ENCODE measurements at regions not wholly inside any gene's neighbourhood (a gene's known extent, or its start where the extent isn't known, plus 50 kb on each side); places are given as distances from the start of the nearest gene placed in this dataset.
A peak's percentile ranks its signal among the peaks of the same experiment; 100 is the strongest.

DNA sequence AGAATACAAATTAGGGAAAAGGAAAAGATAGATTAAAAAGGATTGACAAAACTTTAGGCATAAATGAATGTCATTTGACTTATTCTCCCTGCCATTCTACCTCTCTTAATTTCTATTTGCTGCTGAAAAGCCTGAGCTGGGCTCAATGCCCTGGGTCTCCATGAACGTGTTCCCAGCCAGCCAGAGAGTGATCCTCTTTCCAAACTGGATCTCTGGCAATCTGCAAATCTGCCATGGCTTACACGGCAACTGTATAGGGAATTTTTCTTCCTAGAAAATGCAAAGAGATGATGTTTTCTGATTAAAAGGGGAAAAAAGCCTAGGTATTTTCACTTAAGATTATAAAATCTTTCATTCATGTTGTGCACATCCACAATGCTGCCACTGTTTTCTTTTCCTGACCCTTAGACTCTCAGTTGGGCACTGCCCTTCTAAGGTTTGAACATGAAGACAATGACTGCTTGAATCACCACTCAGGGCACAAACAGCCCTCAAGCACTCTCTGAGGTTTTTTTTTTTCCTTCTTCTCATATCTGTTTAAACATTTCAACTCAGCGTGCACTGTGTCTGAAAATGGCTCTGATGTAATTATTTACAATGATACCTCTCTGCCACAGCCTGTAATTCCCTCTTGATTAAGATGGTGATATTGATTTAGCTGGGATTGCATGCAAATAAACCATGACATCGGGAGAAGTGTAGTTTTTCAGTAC, 60.3 kb downstream of the DACT1 start:
- TF ChIP-seq, protein P1, sequence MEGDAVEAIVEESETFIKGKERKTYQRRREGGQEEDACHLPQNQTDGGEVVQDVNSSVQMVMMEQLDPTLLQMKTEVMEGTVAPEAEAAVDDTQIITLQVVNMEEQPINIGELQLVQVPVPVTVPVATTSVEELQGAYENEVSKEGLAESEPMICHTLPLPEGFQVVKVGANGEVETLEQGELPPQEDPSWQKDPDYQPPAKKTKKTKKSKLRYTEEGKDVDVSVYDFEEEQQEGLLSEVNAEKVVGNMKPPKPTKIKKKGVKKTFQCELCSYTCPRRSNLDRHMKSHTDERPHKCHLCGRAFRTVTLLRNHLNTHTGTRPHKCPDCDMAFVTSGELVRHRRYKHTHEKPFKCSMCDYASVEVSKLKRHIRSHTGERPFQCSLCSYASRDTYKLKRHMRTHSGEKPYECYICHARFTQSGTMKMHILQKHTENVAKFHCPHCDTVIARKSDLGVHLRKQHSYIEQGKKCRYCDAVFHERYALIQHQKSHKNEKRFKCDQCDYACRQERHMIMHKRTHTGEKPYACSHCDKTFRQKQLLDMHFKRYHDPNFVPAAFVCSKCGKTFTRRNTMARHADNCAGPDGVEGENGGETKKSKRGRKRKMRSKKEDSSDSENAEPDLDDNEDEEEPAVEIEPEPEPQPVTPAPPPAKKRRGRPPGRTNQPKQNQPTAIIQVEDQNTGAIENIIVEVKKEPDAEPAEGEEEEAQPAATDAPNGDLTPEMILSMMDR (IDR thresholded peaks at IDR 0.05), result peak in 1 of 6 experiments; percentile 14
- no peak for TF ChIP-seq POLR2A (IDR thresholded peaks at IDR 0.05)
- H3K9me3 ChIP-seq, result no peaks in the 10 kb centered on the region
- DNase-seq, result no peak
- no peaks in the 10 kb centered on the region for H3K36me3 ChIP-seq
- H3K4me3 ChIP-seq, result no peak overlapping the region
- peak overlapping the region in 2 of 4 donors; percentile 14 to 41 for H3K27ac ChIP-seq
- no peaks in the 10 kb centered on the region for H3K4me1 ChIP-seq
- no peaks in the 10 kb centered on the region for H3K27me3 ChIP-seq

GRCh38 chr14:58699681-58700205, 62.0 kb downstream of the DACT1 start:
- Histone ChIP-seq H3K36me3 (no peaks in the 10 kb centered on the region), H3K4me3 (no peak overlapping the region), H3K27ac (no peak overlapping the region), H3K27me3 (no peaks in the 10 kb centered on the region), H3K4me1 (no peaks in the 10 kb centered on the region), H3K9me3 (no peaks in the 10 kb centered on the region)
- no peak for DNase-seq
- TF ChIP-seq, protein P1 (IDR thresholded peaks at IDR 0.05), result no peak
- no peak for TF ChIP-seq POLR2A (IDR thresholded peaks at IDR 0.05)

- TF ChIP-seq, protein P1 (IDR thresholded peaks at IDR 0.05), result no peak
- TF ChIP-seq POLR2A (IDR thresholded peaks at IDR 0.05), result no peak
- H3K4me1 ChIP-seq, result no peaks in the 10 kb centered on the region
- DNase-seq, result no peak
- H3K4me3 ChIP-seq, result no peak overlapping the region
- no peak overlapping the region for H3K27ac ChIP-seq
- no peaks in the 10 kb centered on the region for H3K27me3 ChIP-seq
- H3K36me3 ChIP-seq, result no peaks in the 10 kb centered on the region
- no peaks in the 10 kb centered on the region for H3K9me3 ChIP-seq
These were observed 63.4 kb downstream of the DACT1 start for GRCh38 chr14:58701156-58701555.

DNA sequence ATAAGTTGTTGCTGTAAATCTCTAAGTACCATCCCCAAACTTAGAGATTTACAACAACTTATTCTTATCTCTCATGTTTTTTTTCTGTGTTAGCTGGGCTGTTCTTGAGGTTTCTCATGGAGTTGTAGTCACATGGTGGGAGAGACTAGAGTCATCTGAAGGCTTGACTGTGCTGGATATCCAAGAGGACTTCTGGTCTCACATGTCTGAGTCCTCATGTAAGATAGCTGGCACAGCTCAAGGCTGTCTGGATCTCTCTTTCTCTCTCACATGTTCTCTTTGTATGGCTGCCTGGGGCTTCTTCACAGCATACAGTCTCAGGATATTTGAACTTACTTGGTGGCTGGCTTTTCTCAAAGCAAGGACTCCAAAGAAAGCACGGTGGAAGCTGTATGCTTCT, 63.8 kb downstream of the DACT1 start:
- H3K36me3 ChIP-seq, result no peaks in the 10 kb centered on the region
- no peak overlapping the region for H3K27ac ChIP-seq
- no peak for DNase-seq
- H3K27me3 ChIP-seq, result no peaks in the 10 kb centered on the region
- H3K4me1 ChIP-seq, result no peaks in the 10 kb centered on the region
- no peak overlapping the region for H3K4me3 ChIP-seq
- no peak for TF ChIP-seq POLR2A (IDR thresholded peaks at IDR 0.05)
- TF ChIP-seq, protein P1 (IDR thresholded peaks at IDR 0.05), result no peak
- no peaks in the 10 kb centered on the region for H3K9me3 ChIP-seq

DNA sequence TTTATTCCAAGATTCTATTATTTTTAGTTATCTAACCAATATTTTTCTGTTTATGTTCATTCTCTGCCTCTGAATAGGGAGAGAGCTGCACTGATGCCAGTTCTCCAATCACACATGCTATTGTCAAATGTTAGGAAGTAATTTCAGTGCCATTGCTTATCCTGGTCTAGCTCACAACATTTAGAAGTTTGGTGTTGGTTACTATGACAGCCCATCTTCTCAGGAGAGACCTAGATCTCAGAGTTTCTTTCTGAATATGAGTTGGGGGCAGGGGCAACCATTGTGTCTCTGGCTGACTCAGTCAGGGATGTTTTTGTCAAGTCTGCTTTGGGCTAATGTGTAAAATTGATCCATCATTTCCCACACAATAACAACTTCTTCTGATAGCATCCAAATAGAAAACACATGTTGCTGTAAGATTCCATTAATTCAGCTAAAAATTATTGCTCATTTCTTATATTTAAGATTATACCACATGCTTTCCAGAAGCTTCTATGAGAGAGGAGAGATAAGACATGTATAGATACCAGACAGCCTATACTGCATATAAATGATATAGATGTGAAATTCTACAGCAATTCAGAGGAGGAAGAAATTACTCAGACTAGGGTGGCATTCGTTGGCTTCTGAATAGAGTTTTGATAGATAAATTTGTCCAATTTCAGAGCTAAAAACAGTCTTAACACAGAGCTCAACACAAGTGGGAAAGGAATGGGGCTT, 64.8 kb downstream of the DACT1 start:
- TF ChIP-seq, protein P1 (IDR thresholded peaks at IDR 0.05), result no peak
- TF ChIP-seq POLR2A (IDR thresholded peaks at IDR 0.05), result no peak
- Histone ChIP-seq H3K27me3 (no peaks in the 10 kb centered on the region), H3K9me3 (no peaks in the 10 kb centered on the region), H3K27ac (no peak overlapping the region), H3K4me3 (no peak overlapping the region), H3K36me3 (no peaks in the 10 kb centered on the region), H3K4me1 (no peaks in the 10 kb centered on the region)
- DNase-seq, result no peak

All from Peyer's patch (tissue), 4 donors.